Hematopoietic multipotent progenitor cell treated with erythropoietin and hydrocortisone succinate and interleukin-3 and kit ligand, for 6 days (in vitro differentiated cells): ENCODE measurements at regions not wholly inside any gene's neighbourhood (a gene's known extent, or its start where the extent isn't known, plus 50 kb on each side); places are given as distances from the start of the nearest gene placed in this dataset.
A peak's percentile ranks its signal among the peaks of the same experiment; 100 is the strongest.
"Not testable (repeated sequence)": the region's sequence is repeated elsewhere in the genome, so short reads cannot be mapped to it uniquely, and the experiment has no call there.

Experiments used
- DNase-seq: peaks from one replicate; pipeline ENCODE4 v3.0.0-alpha.2; 2015

- peak; percentile 10 for DNase-seq
These were observed 352.6 kb downstream of the CGGBP1 start for GRCh38 chr3:87706176-87706575.

- DNase-seq: no peak
These were observed 356.2 kb downstream of the CGGBP1 start for GRCh38 chr3:87702600-87702999.

- DNase-seq: no peak
These were observed 362.4 kb downstream of the CGGBP1 start for GRCh38 chr3:87696124-87697013.

- DNase-seq: no peak
These were observed 364.1 kb downstream of the CGGBP1 start for GRCh38 chr3:87694678-87695077.

- DNase-seq: no peak
These were observed 367.7 kb downstream of the CGGBP1 start for GRCh38 chr3:87691109-87691508.

GRCh38 chr3:87678984-87679660 is 379.7 kb downstream of the CGGBP1 start:
- DNase-seq: not testable (repeated sequence)

- no peak for DNase-seq
These were observed 384.2 kb downstream of the CGGBP1 start for GRCh38 chr3:87674397-87675161.

GRCh38 chr3:87673132-87673531 is 385.7 kb downstream of the CGGBP1 start:
- no peak for DNase-seq

GRCh38 chr3:87654184-87654583 is 377.8 kb upstream of the POU1F1 start:
- no peak for DNase-seq

- not testable (repeated sequence) for DNase-seq
These were observed 376.8 kb upstream of the POU1F1 start for GRCh38 chr3:87653138-87653537.

- DNase-seq: no peak
These were observed 358.0 kb upstream of the POU1F1 start for GRCh38 chr3:87634426-87634825.

- DNase-seq: peak; percentile 59
These were observed 350.9 kb upstream of the POU1F1 start for GRCh38 chr3:87627316-87627715.

GRCh38 chr3:87626546-87626945 is 350.2 kb upstream of the POU1F1 start:
- no peak for DNase-seq

GRCh38 chr3:87625876-87626275 is 349.5 kb upstream of the POU1F1 start:
- DNase-seq: no peak

GRCh38 chr3:87624860-87625259 is 348.5 kb upstream of the POU1F1 start:
- DNase-seq: no peak

- no peak for DNase-seq
These were observed 345.3 kb upstream of the POU1F1 start for GRCh38 chr3:87621667-87622066.

- DNase-seq: peak; percentile 4
These were observed 339.1 kb upstream of the POU1F1 start for GRCh38 chr3:87615506-87615905.

- no peak for DNase-seq
These were observed 338.6 kb upstream of the POU1F1 start for GRCh38 chr3:87614998-87615397.

GRCh38 chr3:87607234-87607633 is 330.9 kb upstream of the POU1F1 start:
- DNase-seq: no peak

GRCh38 chr3:87595798-87596197 is 319.4 kb upstream of the POU1F1 start:
- no peak for DNase-seq

GRCh38 chr3:87581240-87581639 is 304.9 kb upstream of the POU1F1 start:
- no peak for DNase-seq

GRCh38 chr3:87576752-87577151 is 300.4 kb upstream of the POU1F1 start:
- DNase-seq: no peak

- DNase-seq: no peak
These were observed 299.2 kb upstream of the POU1F1 start for GRCh38 chr3:87575550-87575949.

GRCh38 chr3:87568331-87568730 is 291.9 kb upstream of the POU1F1 start:
- DNase-seq: no peak
